Stomach (tissue), 8 donors: ENCODE measurements at regions not wholly inside any gene's neighbourhood (a gene's known extent, or its start where the extent isn't known, plus 50 kb on each side); places are given as distances from the start of the nearest gene placed in this dataset.

ENCODE experiments used
- DNase-seq, 2 donors: peaks; one replicate each; pipeline versions ENCODE4 v3.0.0 to v3.0.0-alpha.2; 2013 to 2019
- H3K27ac ChIP-seq, 5 donors: fragments of 200-600 bp in 4 of 5; sonication (generic) in 4 of 5; one replicate each; pipeline ENCODE4 v1.5.1; 2013 to 2019; ENCODE audit warnings: mild to moderate bottlenecking in 1 of 5, moderate library complexity in 1 of 5
- H3K27me3 ChIP-seq, 3 donors: fragments of 200-600 bp; sonication (generic); one replicate each; pipeline ENCODE4 v1.5.1; 2017 to 2019; ENCODE audit warnings: mixed run types in 1 of 3
- H3K36me3 ChIP-seq, 4 donors: fragments of 200-600 bp; sonication (generic); 1 replicate in 3 of 4; 2 replicates in 1 of 4; pipeline ENCODE4 v1.5.1; 2016 to 2019
- H3K4me1 ChIP-seq, 4 donors: fragments of 200-600 bp; sonication (generic); one replicate each; pipeline ENCODE4 v1.5.1; 2016 to 2019
- H3K4me3 ChIP-seq, 4 donors: fragments of 200-600 bp; sonication (generic) in 3 of 4; one replicate each; pipeline ENCODE4 v1.5.1; 2016 to 2019; ENCODE audit warnings: mild to moderate bottlenecking in 1 of 4
- H3K9me3 ChIP-seq, 4 donors: fragments of 200-600 bp; sonication (generic); one replicate each; pipeline ENCODE4 v1.5.1; 2016 to 2019
- EP300 ChIP-seq: sonication (generic); formaldehyde crosslinking; IDR thresholded peaks from one replicate; pipeline ENCODE4 v1.6.1; 2017; ENCODE audit warnings: antibody characterized with exemption
- POLR2A ChIP-seq, 4 donors: fragments of 450-650 bp; IDR thresholded peaks; one replicate each; pipeline ENCODE4 v1.6.1; 2016; ENCODE audit warnings: antibody characterized with exemption in 4 of 4, control low read depth in 2 of 4, mild to moderate bottlenecking in 1 of 4, moderate library complexity in 1 of 4
- POLR2AphosphoS5 ChIP-seq, 3 donors: sonication (generic); formaldehyde crosslinking; IDR thresholded peaks; one replicate each; pipeline ENCODE4 v1.6.1; 2016; ENCODE audit warnings: antibody characterized with exemption in 3 of 3
- WGBS, 5 donors: extraction: QIAGEN DNeasy Blood & Tissue Kit in 3 of 5; methylation state at CpG; one replicate each; pipeline versions ENCODE4 v1.1.5 to v1.1.7; 2013 to 2018; 5-methylcytosine and 5-hydroxymethylcytosine counted together
- intact Hi-C: fragments of 100-400 bp; cut with DNase I; formaldehyde crosslinking; loops from one replicate; pipeline ENCODE4 v1.15.1; 2023; ENCODE audit warnings: low total_unique reads
- TF ChIP-seq, protein P1 (sequence below), 7 experiments: fragments of 450-650 bp in 4 of 7; fragments of 200-600 bp in 3 of 7; sonication (generic) in 3 of 7; IDR thresholded peaks; one replicate each; pipeline ENCODE4 v1.5.1; 2016 to 2019; ENCODE audit warnings: antibody characterized with exemption in 7 of 7, control low read depth in 2 of 7, mild to moderate bottlenecking in 1 of 7
- donor health status: healthy with polysubstance abuse.
- donor health status: Bipolar disorder and iron deficiency.
- donor health status: healthy.

- DNase-seq, result no peak
- intact Hi-C loops, result no loop called here
- Histone ChIP-seq H3K27ac (no peak overlapping the region), H3K36me3 (no peaks in the 10 kb centered on the region), H3K4me1 (peaks cover 6 to 26% (median 15%) of the 10 kb centered on the region in 4 donors), H3K4me3 (no peak overlapping the region), H3K27me3 (no peaks in the 10 kb centered on the region), H3K9me3 (no peaks in the 10 kb centered on the region)
- 73 to 97% (median 90%) methylated on average over 4 of the region's 4 CpGs for WGBS, 5 donors
- TF ChIP-seq, protein P1, sequence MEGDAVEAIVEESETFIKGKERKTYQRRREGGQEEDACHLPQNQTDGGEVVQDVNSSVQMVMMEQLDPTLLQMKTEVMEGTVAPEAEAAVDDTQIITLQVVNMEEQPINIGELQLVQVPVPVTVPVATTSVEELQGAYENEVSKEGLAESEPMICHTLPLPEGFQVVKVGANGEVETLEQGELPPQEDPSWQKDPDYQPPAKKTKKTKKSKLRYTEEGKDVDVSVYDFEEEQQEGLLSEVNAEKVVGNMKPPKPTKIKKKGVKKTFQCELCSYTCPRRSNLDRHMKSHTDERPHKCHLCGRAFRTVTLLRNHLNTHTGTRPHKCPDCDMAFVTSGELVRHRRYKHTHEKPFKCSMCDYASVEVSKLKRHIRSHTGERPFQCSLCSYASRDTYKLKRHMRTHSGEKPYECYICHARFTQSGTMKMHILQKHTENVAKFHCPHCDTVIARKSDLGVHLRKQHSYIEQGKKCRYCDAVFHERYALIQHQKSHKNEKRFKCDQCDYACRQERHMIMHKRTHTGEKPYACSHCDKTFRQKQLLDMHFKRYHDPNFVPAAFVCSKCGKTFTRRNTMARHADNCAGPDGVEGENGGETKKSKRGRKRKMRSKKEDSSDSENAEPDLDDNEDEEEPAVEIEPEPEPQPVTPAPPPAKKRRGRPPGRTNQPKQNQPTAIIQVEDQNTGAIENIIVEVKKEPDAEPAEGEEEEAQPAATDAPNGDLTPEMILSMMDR (IDR thresholded peaks at IDR 0.05), result no peak
- TF ChIP-seq POLR2A (IDR thresholded peaks at IDR 0.05) (no peak), POLR2AphosphoS5 (IDR thresholded peaks at IDR 0.05) (no peak), EP300 (no peak)
Observed at GRCh38 chr5:173798127-173798810, 89.9 kb upstream of the CPEB4 start.

DNA sequence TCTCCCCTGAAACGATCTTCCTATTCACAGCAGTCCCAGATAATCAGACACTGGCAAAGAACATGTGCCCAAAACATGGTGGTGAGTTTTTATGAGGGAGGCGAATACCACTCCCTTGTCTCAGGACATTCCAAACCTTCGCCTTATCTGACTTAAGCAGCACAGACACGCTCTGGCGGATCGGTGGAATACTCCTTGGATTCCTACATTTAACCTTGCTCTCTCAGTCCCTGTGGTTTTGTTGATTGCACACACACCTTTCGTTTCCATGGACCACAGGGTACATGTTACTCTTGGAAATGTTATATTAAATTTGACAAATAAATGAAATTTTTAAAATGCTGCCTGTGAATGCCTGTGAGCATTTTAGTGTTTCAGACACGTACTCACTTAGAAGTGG is 87.8 kb upstream of the CPEB4 start:
- Histone ChIP-seq H3K27me3 (no peaks in the 10 kb centered on the region), H3K4me3 (no peak overlapping the region), H3K9me3 (no peaks in the 10 kb centered on the region), H3K27ac (no peak overlapping the region), H3K36me3 (no peaks in the 10 kb centered on the region), H3K4me1 (peaks cover 0 to 14% (median 5%) of the 10 kb centered on the region in 4 donors)
- no peak for DNase-seq
- TF ChIP-seq, protein P1 (IDR thresholded peaks at IDR 0.05), result no peak
- TF ChIP-seq POLR2AphosphoS5 (IDR thresholded peaks at IDR 0.05) (no peak), EP300 (no peak), POLR2A (IDR thresholded peaks at IDR 0.05) (no peak)
- intact Hi-C loops, result no loop called here
- WGBS, 5 donors, result 80 to 89% (median 85%) methylated on average over 8 of the region's 8 CpGs

DNA sequence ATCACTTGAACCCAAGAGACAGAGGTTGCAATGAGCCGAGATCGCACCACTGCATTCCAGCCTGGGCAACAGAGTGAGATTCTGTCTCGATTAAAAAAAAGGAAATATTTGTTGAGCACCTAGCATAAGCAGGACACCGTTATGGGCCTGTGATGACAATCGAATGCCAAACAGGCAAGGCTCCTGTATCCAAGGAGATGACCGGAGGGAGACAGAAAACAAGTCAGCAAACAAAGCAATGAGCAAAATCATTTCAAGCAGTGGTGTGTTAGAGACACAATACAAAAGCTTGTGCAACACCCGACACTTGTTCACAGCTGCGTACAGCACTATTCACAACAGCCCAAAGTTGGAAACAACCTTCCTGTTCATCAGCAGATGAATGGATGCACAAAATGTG is 87.1 kb upstream of the CPEB4 start:
- no peaks in the 10 kb centered on the region for H3K9me3 ChIP-seq
- H3K27me3 ChIP-seq, result no peaks in the 10 kb centered on the region
- no peak overlapping the region for H3K4me3 ChIP-seq
- DNase-seq, result no peak
- intact Hi-C loops, result no loop called here
- H3K27ac ChIP-seq, result no peak overlapping the region
- no peak for TF ChIP-seq POLR2AphosphoS5 (IDR thresholded peaks at IDR 0.05)
- H3K4me1 ChIP-seq, result peaks cover 0 to 10% (median 2%) of the 10 kb centered on the region in 4 donors
- WGBS, 5 donors, result 89 to 96% (median 95%) methylated on average over 8 of the region's 8 CpGs
- no peaks in the 10 kb centered on the region for H3K36me3 ChIP-seq

GRCh38 chr5:173802670-173803165 is 85.4 kb upstream of the CPEB4 start:
- intact Hi-C loops, result no loop called here

More at GRCh38 chr5:173802670-173803165, 85.4 kb upstream of the CPEB4 start:
- Histone ChIP-seq H3K27me3 (no peaks in the 10 kb centered on the region), H3K36me3 (no peaks in the 10 kb centered on the region), H3K4me1 (peaks cover 0 to 10% (median 2%) of the 10 kb centered on the region in 4 donors), H3K27ac (peak overlapping the region in 1 of 5 donors; percentile 25), H3K4me3 (no peak overlapping the region), H3K9me3 (no peaks in the 10 kb centered on the region)
- 58 to 62% (median 60%) methylated on average over 7 of the region's 7 CpGs for WGBS, 5 donors
- DNase-seq, result peak; percentile 65 to 78
- TF ChIP-seq EP300 (no peak), POLR2AphosphoS5 (IDR thresholded peaks at IDR 0.05) (peak in 1 of 3 donors; percentile 74)
- TF ChIP-seq, protein P1 (IDR thresholded peaks at IDR 0.05), result no peak
